ES-I3 (cell line): ENCODE measurements at regions not wholly inside any gene's neighbourhood (a gene's known extent, or its start where the extent isn't known, plus 50 kb on each side); places are given as distances from the start of the nearest gene placed in this dataset.

Experiments used
- H3K36me3 ChIP-seq: 2 replicates; pipeline ENCODE4 v1.6.1; 2013; ENCODE audit warnings: mild to moderate bottlenecking, low read length, control low read depth, moderate library complexity; ENCODE audit not compliant: insufficient read depth
- H3K4me1 ChIP-seq: 2 replicates; pipeline ENCODE4 v1.6.1; 2013; ENCODE audit warnings: mild to moderate bottlenecking, control low read depth, low read length; ENCODE audit not compliant: insufficient read depth
- H3K9ac ChIP-seq: 2 replicates; pipeline ENCODE4 v1.6.1; 2013; ENCODE audit warnings: low read depth, mild to moderate bottlenecking, low read length, moderate library complexity
- H3K9me3 ChIP-seq: 2 replicates; pipeline ENCODE4 v1.6.1; 2013; ENCODE audit warnings: mild to moderate bottlenecking, low read length, moderate library complexity; ENCODE audit not compliant: control insufficient read depth, insufficient read depth

- no peaks in the 10 kb centered on the region for H3K9me3 ChIP-seq
- no peaks in the 10 kb centered on the region for H3K36me3 ChIP-seq
- H3K4me1 ChIP-seq = peaks cover 10% of the 10 kb centered on the region; the same call in 1 of the 2 replicates
- no peak overlapping the region for H3K9ac ChIP-seq
Measured at GRCh38 chrX:40503094-40503493, 77.7 kb upstream of the ATP6AP2 start.

- Histone ChIP-seq H3K4me1 (peaks cover 10% of the 10 kb centered on the region; the same call in 1 of the 2 replicates), H3K9me3 (no peaks in the 10 kb centered on the region), H3K9ac (no peak overlapping the region), H3K36me3 (no peaks in the 10 kb centered on the region)
Measured at GRCh38 chrX:40502688-40503087, 78.1 kb upstream of the ATP6AP2 start.

GRCh38 chrX:40501164-40501855 lies 79.5 kb upstream of the ATP6AP2 start:
- H3K4me1 ChIP-seq = peaks cover 15% of the 10 kb centered on the region; the same call in 1 of the 2 replicates
- no peak overlapping the region for H3K9ac ChIP-seq
- no peaks in the 10 kb centered on the region for H3K36me3 ChIP-seq

GRCh38 chrX:40496728-40497127 lies 84.0 kb upstream of the ATP6AP2 start:
- Histone ChIP-seq H3K9me3 (peaks cover 6% of the 10 kb centered on the region), H3K4me1 (0 out of 2 replicates have a peak, but pooled peaks cover 6% of the 10 kb centered on the region), H3K9ac (no peak overlapping the region), H3K36me3 (no peaks in the 10 kb centered on the region)

More at GRCh38 chrX:40501164-40501855, 79.5 kb upstream of the ATP6AP2 start:
- no peaks in the 10 kb centered on the region for H3K9me3 ChIP-seq

- Histone ChIP-seq H3K9me3 (peaks cover 6% of the 10 kb centered on the region), H3K36me3 (no peaks in the 10 kb centered on the region), H3K9ac (no peak overlapping the region), H3K4me1 (0 out of 2 replicates have a peak, but pooled peaks cover 6% of the 10 kb centered on the region)
Measured at GRCh38 chrX:40495659-40496058, 85.1 kb upstream of the ATP6AP2 start.

- Histone ChIP-seq H3K36me3 (no peaks in the 10 kb centered on the region), H3K9me3 (peaks cover 6% of the 10 kb centered on the region), H3K4me1 (peaks cover 6% of the 10 kb centered on the region; the same call in 1 of the 2 replicates), H3K9ac (no peak overlapping the region)
Measured at GRCh38 chrX:40494005-40494404, 86.8 kb upstream of the ATP6AP2 start.

GRCh38 chrX:40488296-40488695 lies 92.5 kb upstream of the ATP6AP2 start:
- Histone ChIP-seq H3K36me3 (no peaks in the 10 kb centered on the region), H3K9me3 (no peaks in the 10 kb centered on the region), H3K9ac (no peak overlapping the region), H3K4me1 (peaks cover 13% of the 10 kb centered on the region; the same call in 1 of the 2 replicates)

GRCh38 chrX:40485973-40486372 lies 94.8 kb upstream of the ATP6AP2 start:
- Histone ChIP-seq H3K4me1 (peaks cover 13% of the 10 kb centered on the region; the same call in 1 of the 2 replicates), H3K9me3 (no peaks in the 10 kb centered on the region), H3K36me3 (no peaks in the 10 kb centered on the region), H3K9ac (no peak overlapping the region)

- Histone ChIP-seq H3K9me3 (no peaks in the 10 kb centered on the region), H3K9ac (no peak overlapping the region), H3K36me3 (no peaks in the 10 kb centered on the region), H3K4me1 (peaks cover 13% of the 10 kb centered on the region; the same call in 1 of the 2 replicates)
Measured at GRCh38 chrX:40485102-40485826, 95.5 kb upstream of the ATP6AP2 start.

GRCh38 chrX:40484408-40485091 lies 96.2 kb upstream of the ATP6AP2 start:
- H3K36me3 ChIP-seq = no peaks in the 10 kb centered on the region
- 0 out of 2 replicates have a peak, but pooled peaks cover 13% of the 10 kb centered on the region for H3K4me1 ChIP-seq
- H3K9me3 ChIP-seq = no peaks in the 10 kb centered on the region
- H3K9ac ChIP-seq = no peak overlapping the region

GRCh38 chrX:40483502-40483901 lies 97.3 kb upstream of the ATP6AP2 start:
- H3K36me3 ChIP-seq = no peaks in the 10 kb centered on the region
- H3K9ac ChIP-seq = no peak overlapping the region
- no peaks in the 10 kb centered on the region for H3K9me3 ChIP-seq

GRCh38 chrX:40479777-40480318 lies 100.9 kb upstream of the ATP6AP2 start:
- Histone ChIP-seq H3K9me3 (no peaks in the 10 kb centered on the region), H3K36me3 (no peaks in the 10 kb centered on the region), H3K9ac (no peak overlapping the region), H3K4me1 (peaks cover 26% of the 10 kb centered on the region)

More at GRCh38 chrX:40483502-40483901, 97.3 kb upstream of the ATP6AP2 start:
- H3K4me1 ChIP-seq = 0 out of 2 replicates have a peak, but pooled peaks cover 13% of the 10 kb centered on the region

- Histone ChIP-seq H3K9me3 (no peaks in the 10 kb centered on the region), H3K4me1 (peaks cover 24% of the 10 kb centered on the region), H3K9ac (no peak overlapping the region), H3K36me3 (no peaks in the 10 kb centered on the region)
Measured at GRCh38 chrX:40478474-40479065, 102.2 kb upstream of the ATP6AP2 start.

GRCh38 chrX:40476958-40477357 lies 103.8 kb upstream of the ATP6AP2 start:
- Histone ChIP-seq H3K9ac (no peak overlapping the region), H3K36me3 (no peaks in the 10 kb centered on the region), H3K4me1 (peaks cover 31% of the 10 kb centered on the region), H3K9me3 (no peaks in the 10 kb centered on the region)
